ENCODE measurements at regions not wholly inside any gene's neighbourhood (a gene's known extent, or its start where the extent isn't known, plus 50 kb on each side); places are given as distances from the start of the nearest gene placed in this dataset.
A peak's percentile ranks its signal among the peaks of the same experiment; 100 is the strongest.

- no peak for DNase-seq
Measured at GRCh38 chr10:28785018-28785417, 107.7 kb downstream of the BAMBI start.

GRCh38 chr10:28788252-28788651, 110.9 kb downstream of the BAMBI start:
- no peak for DNase-seq

GRCh38 chr10:28788762-28789161, 111.4 kb downstream of the BAMBI start:
- no peak for DNase-seq

- DNase-seq = no peak
Measured at GRCh38 chr10:28790146-28790545, 112.8 kb downstream of the BAMBI start.

- no peak for DNase-seq
Measured at GRCh38 chr10:28793482-28793881, 116.2 kb downstream of the BAMBI start.

- no peak for DNase-seq
Measured at GRCh38 chr10:28794986-28795385, 117.7 kb downstream of the BAMBI start.

- peak; percentile 31 for DNase-seq
Measured at GRCh38 chr10:28796606-28797512, 119.5 kb downstream of the BAMBI start.

GRCh38 chr10:28797904-28798371, 120.6 kb downstream of the BAMBI start:
- DNase-seq = peak; percentile 23

- DNase-seq = no peak
Measured at GRCh38 chr10:28798428-28798955, 121.2 kb downstream of the BAMBI start.

- DNase-seq = no peak
Measured at GRCh38 chr10:28798964-28799363, 121.6 kb downstream of the BAMBI start.

GRCh38 chr10:28800144-28800543, 122.8 kb downstream of the BAMBI start:
- no peak for DNase-seq

GRCh38 chr10:28801247-28801646, 123.9 kb downstream of the BAMBI start:
- no peak for DNase-seq

- DNase-seq = no peak
Measured at GRCh38 chr10:28801869-28802268, 124.5 kb downstream of the BAMBI start.

GRCh38 chr10:28805390-28805789, 128.1 kb downstream of the BAMBI start:
- no peak for DNase-seq

GRCh38 chr10:28806488-28806941, 129.2 kb downstream of the BAMBI start:
- DNase-seq = no peak

GRCh38 chr10:28806951-28807759, 129.8 kb downstream of the BAMBI start:
- no peak for DNase-seq

- DNase-seq = peak; percentile 29
Measured at GRCh38 chr10:28807760-28808613, 130.7 kb downstream of the BAMBI start.

- DNase-seq = no peak
Measured at GRCh38 chr10:28808693-28809092, 131.4 kb downstream of the BAMBI start.

- no peak for DNase-seq
Measured at GRCh38 chr10:28810057-28810870, 132.9 kb downstream of the BAMBI start.

GRCh38 chr10:28811639-28812349, 134.5 kb downstream of the BAMBI start:
- DNase-seq = no peak

All from right hindlimb (tissue), 1 donor.